SJCRH30 (cell line): ENCODE measurements at regions not wholly inside any gene's neighbourhood (a gene's known extent, or its start where the extent isn't known, plus 50 kb on each side); places are given as distances from the start of the nearest gene placed in this dataset.
A peak's percentile ranks its signal among the peaks of the same experiment; 100 is the strongest.

Experiments used
- DNase-seq, 2 experiments: peaks; one replicate each; pipeline ENCODE4 v3.0.0-alpha.2; 2015 to 2020
- H3K27ac ChIP-seq: fragments of 250-450 bp; sonication (Bioruptor Pico); 2 replicates; pipeline ENCODE4 v1.5.1; 2020; ENCODE audit warnings: mild to moderate bottlenecking, moderate library complexity
- H3K27me3 ChIP-seq: fragments of 250-450 bp; sonication (Bioruptor Pico); 2 replicates; pipeline ENCODE4 v1.5.1; 2020; ENCODE audit warnings: mild to moderate bottlenecking, moderate library complexity
- H3K36me3 ChIP-seq: fragments of 250-450 bp; sonication (Bioruptor Pico); 2 replicates; pipeline ENCODE4 v1.5.1; 2020; ENCODE audit warnings: mild to moderate bottlenecking, moderate library complexity
- H3K4me1 ChIP-seq: fragments of 250-450 bp; sonication (Bioruptor Pico); 2 replicates; pipeline ENCODE4 v1.5.1; 2020; ENCODE audit warnings: mild to moderate bottlenecking, moderate library complexity
- H3K4me3 ChIP-seq: fragments of 250-450 bp; sonication (Bioruptor Pico); 2 replicates; pipeline ENCODE4 v1.5.1; 2020; ENCODE audit warnings: mild to moderate bottlenecking, moderate library complexity
- H3K9me3 ChIP-seq: fragments of 250-450 bp; sonication (Bioruptor Pico); replicated peaks from 2 replicates; pipeline ENCODE4 v1.5.1; 2020; ENCODE audit warnings: mild to moderate bottlenecking, moderate library complexity

DNA sequence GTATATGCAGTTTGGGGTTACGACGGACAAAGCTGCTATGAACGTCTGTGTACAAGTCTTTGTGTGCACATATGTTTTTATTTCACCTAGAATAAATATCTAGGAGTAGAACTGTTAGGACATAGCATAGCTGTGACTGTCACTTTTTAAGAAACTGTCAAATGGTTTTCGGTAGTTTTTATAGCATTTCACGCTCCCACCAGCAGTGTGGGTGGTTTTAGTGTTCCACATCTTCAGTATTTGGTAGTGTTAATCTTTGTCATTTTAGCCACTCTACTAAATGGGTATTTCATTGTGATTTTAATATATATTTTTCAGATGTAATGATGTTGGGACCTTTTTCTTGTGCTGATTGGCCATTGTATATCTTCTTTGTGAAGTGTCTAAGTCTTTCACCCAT is 109.1 kb upstream of the BCAT1 start:
- no peaks in the 10 kb centered on the region for H3K9me3 ChIP-seq

DNA sequence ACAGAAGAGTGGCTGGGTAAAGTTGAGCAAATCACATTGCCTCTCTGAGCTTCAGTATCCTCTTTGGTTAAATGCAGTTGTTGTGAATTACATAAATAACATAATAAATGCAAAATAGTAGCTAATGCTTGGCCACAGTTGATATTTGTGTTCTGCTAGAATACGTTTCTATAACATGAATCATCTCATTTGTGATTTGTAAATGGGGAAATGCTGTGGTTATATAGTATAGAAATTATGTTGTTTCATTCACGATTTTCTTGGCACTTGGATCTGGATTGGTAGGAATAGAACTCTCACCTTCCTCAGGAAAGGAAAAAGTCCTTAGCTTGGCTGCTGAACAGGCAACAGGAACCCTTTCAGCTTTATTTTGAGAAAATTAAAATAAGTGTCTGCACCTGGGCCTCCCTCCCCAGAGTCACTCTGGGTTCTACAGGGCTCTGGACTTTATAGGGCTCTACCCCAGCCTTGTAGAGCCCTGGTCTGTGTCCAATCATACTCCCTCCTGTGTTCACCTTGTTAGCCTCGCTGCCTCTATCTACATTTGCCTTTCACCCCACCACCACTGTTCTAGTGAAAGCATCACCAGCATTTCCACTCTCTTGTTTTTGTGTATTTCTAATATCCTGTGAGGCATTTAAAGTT is 107.7 kb upstream of the BCAT1 start:
- Histone ChIP-seq H3K4me3 (no peak overlapping the region), H3K27me3 (no peaks in the 10 kb centered on the region), H3K9me3 (no peaks in the 10 kb centered on the region), H3K4me1 (no peaks in the 10 kb centered on the region), H3K36me3 (no peaks in the 10 kb centered on the region), H3K27ac (no peak overlapping the region)
- no peak for DNase-seq

More for the DNA sequence above, 109.1 kb upstream of the BCAT1 start:
- Histone ChIP-seq H3K4me1 (no peaks in the 10 kb centered on the region), H3K4me3 (no peak overlapping the region), H3K27me3 (no peaks in the 10 kb centered on the region), H3K36me3 (no peaks in the 10 kb centered on the region), H3K27ac (no peak overlapping the region)
- DNase-seq, result no peak

DNA sequence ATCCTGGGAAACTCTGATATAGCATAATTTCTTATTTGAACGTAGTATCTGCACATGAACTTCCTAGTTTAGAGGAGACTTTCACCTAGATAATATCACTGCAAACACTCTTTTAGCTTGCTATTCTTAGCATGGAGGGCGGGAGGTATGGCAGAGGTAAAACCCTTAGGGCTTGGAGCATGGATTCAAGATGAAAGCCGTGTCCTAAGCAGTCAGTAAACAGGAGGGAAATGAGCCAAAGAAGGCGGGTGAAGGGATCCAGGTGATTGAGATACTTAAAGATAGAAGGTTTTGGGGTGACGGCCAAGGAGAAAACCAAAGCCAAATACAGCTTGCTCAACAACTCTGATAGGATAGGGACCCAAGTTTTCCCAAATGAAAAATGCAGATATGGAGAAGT is 107.1 kb upstream of the BCAT1 start:
- no peaks in the 10 kb centered on the region for H3K36me3 ChIP-seq
- H3K27me3 ChIP-seq, result no peaks in the 10 kb centered on the region
- DNase-seq, result no peak
- H3K4me3 ChIP-seq, result no peak overlapping the region
- H3K27ac ChIP-seq, result no peak overlapping the region
- no peaks in the 10 kb centered on the region for H3K9me3 ChIP-seq
- no peaks in the 10 kb centered on the region for H3K4me1 ChIP-seq

DNA sequence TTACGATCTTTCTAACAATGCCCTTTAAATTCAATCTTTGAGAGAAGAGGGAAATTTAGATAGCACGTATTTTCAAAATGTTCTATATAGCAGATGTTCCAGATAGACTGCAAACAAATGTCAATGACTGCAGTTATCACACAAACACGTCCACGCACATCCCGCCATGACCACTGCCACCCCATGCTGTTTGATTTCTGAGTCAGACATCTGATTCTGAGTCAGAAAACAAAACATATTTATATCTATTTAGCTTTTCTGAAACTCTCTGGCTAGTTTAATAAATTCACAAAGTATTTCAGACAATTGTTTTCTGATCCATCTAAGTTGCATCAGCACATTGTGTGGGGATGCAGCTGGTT is 105.9 kb upstream of the BCAT1 start:
- Histone ChIP-seq H3K9me3 (no peaks in the 10 kb centered on the region), H3K4me1 (no peaks in the 10 kb centered on the region), H3K27me3 (no peaks in the 10 kb centered on the region), H3K27ac (no peak overlapping the region), H3K4me3 (no peak overlapping the region), H3K36me3 (no peaks in the 10 kb centered on the region)
- DNase-seq, result no peak

DNA sequence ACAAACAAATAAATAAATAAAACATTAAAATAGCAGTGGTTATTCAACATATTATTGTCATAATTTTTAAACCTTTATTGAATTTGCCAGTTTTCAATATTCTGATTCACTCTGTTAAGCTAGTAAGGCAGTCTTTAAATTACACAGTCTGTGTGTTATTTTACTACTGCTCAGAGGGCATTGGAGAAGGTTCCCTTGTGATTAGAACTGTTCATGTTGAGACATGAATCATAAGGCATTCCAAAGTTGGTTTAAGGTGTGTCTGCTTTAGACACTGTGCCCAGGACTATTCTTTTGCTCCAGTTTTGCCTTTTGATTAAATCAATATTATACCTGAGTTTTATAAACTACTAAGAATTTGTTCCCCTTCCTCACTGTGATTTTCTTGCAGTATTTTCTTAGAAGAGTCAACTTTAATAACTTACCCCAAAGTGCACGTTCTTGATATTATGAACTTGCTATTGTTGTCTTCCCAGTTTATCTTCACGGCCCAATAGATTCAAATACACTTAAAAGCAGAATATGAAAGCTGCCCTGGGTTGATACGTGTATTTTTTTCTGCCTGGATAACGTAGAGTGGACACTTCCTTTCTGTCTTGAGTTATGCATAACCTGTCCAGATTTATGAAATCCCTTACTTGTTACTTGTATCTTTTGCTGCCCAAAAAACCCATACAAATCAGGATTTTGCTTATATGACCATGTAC is 105.3 kb upstream of the BCAT1 start:
- no peak overlapping the region for H3K4me3 ChIP-seq
- H3K9me3 ChIP-seq, result no peaks in the 10 kb centered on the region
- H3K27ac ChIP-seq, result no peak overlapping the region
- DNase-seq, result no peak
- H3K27me3 ChIP-seq, result no peaks in the 10 kb centered on the region
- H3K4me1 ChIP-seq, result no peaks in the 10 kb centered on the region
- H3K36me3 ChIP-seq, result no peaks in the 10 kb centered on the region

DNA sequence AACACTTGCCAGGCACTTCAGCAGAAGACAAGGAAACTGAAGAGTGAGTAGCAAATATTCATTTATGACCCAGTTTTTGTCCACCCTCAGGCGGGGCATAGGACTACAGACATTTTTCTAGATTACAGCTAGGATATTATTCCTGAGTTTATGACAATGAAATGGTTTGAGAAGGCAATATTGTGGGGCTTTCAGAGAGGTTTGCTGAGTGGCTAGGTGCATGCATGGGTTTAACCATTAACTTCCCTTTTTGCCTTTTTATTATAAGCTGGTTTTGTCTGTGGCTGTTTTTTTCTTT is 104.0 kb upstream of the BCAT1 start:
- Histone ChIP-seq H3K36me3 (no peaks in the 10 kb centered on the region), H3K9me3 (no peaks in the 10 kb centered on the region), H3K4me3 (no peak overlapping the region), H3K27ac (no peak overlapping the region), H3K27me3 (no peaks in the 10 kb centered on the region), H3K4me1 (no peaks in the 10 kb centered on the region)
- DNase-seq, result no peak

DNA sequence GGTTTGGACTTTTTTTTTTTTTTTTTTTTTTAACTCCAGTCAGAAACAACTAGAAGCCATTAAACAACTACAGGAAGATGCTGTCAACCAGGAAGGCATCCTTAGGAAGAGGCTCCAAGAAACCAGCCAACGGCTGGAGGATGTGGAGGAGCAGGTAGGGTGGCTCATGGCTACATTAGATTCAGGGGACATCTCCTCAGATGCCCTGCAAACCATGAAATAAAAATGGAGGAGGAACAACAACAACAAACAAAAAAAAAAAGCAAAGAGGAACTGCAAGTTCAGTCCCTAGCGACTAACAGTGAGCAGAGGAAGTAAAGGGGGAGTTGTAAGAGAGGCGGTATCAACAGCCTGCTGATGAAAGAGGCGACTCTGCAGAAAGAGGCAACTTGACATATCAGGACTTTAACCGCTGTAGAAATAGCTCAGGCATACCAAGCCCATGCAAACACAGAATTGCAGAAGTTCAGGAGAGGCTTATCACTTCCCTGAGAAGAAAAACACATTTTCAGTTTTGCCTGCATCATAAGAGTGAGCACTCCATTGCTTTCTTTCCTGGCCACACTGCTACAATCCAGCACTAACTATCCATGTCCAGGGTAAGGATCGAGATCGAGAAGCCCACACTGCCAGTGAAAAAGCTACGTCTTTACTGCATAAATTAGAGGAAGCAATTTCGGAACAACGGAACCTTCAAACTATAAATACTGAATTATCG is 103.5 kb upstream of the BCAT1 start:
- DNase-seq, result no peak
- no peaks in the 10 kb centered on the region for H3K9me3 ChIP-seq
- H3K36me3 ChIP-seq, result no peaks in the 10 kb centered on the region
- H3K4me3 ChIP-seq, result no peak overlapping the region
- H3K27ac ChIP-seq, result no peak overlapping the region
- no peaks in the 10 kb centered on the region for H3K27me3 ChIP-seq
- H3K4me1 ChIP-seq, result no peaks in the 10 kb centered on the region

DNA sequence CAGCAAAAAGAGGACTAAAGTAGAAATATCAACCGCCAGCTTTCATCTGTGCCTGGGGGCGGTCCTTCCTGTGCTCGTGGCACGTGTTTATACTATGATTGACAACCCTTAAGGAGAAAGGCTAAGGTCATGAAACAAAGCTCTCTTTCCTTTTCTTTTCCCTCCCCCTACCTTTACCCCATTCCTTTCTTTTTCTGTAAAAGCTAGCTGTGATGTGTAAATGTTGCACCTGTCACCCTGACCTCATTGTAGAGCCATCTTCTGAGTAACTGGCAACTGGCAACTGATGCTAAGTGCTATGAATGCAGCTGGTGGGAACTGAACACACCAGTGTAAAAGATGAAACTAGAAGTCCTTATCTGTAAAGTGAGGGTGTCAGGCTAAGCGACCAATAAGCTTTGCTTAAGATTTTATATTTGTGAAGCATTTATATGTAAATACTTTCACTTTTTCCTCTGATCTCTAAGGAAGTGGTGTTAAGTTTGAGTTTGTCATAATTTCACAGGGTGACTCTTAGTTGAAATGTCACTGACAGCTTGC is 102.8 kb upstream of the BCAT1 start:
- no peaks in the 10 kb centered on the region for H3K27me3 ChIP-seq
- H3K36me3 ChIP-seq, result no peaks in the 10 kb centered on the region
- no peak overlapping the region for H3K27ac ChIP-seq
- DNase-seq, result peak in 1 of 2 experiments; percentile 9
- no peak overlapping the region for H3K4me3 ChIP-seq
- no peaks in the 10 kb centered on the region for H3K4me1 ChIP-seq
- no peaks in the 10 kb centered on the region for H3K9me3 ChIP-seq

DNA sequence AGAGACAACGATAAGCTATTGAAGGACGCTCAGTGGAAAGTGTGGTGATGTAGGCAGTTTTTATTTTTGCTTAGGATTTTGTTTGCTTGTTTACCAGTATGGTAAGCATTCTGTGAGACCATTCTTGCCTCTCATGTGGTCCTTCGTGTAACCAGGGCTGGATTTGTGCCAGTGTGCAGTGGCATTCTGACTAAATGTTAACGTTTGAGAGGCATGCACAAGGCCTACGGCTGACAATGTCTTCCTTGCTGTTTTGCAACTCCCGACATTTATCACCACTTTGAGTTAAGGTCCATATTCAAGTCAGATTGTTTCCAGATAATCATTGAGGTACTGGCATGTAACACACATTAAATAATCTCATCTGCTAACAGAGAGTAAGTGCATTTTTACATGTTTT is 102.3 kb upstream of the BCAT1 start:
- Histone ChIP-seq H3K27me3 (no peaks in the 10 kb centered on the region), H3K36me3 (no peaks in the 10 kb centered on the region), H3K27ac (no peak overlapping the region), H3K9me3 (no peaks in the 10 kb centered on the region), H3K4me3 (no peak overlapping the region), H3K4me1 (no peaks in the 10 kb centered on the region)
- DNase-seq, result no peak

DNA sequence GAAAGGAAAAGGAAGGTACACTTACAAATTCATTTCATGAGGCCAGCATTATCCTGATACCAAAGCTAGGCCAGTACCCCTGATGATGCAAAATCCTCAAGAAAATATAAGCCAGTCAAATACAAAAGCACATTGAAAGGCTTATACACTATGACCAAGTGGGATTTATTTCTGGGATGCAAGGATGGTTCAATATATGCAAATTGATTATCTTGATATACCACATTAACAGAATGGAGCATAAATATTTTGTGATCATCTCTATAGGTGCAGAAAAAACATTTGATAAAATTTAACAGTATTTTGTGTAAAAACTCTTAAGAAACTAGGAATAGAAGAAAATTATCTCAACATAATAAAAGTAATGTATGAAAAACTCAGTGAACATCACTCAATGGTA is 97.0 kb upstream of the BCAT1 start:
- Histone ChIP-seq H3K4me3 (no peak overlapping the region), H3K36me3 (no peaks in the 10 kb centered on the region), H3K4me1 (no peaks in the 10 kb centered on the region), H3K27me3 (no peaks in the 10 kb centered on the region), H3K9me3 (no peaks in the 10 kb centered on the region), H3K27ac (no peak overlapping the region)
- no peak for DNase-seq

DNA sequence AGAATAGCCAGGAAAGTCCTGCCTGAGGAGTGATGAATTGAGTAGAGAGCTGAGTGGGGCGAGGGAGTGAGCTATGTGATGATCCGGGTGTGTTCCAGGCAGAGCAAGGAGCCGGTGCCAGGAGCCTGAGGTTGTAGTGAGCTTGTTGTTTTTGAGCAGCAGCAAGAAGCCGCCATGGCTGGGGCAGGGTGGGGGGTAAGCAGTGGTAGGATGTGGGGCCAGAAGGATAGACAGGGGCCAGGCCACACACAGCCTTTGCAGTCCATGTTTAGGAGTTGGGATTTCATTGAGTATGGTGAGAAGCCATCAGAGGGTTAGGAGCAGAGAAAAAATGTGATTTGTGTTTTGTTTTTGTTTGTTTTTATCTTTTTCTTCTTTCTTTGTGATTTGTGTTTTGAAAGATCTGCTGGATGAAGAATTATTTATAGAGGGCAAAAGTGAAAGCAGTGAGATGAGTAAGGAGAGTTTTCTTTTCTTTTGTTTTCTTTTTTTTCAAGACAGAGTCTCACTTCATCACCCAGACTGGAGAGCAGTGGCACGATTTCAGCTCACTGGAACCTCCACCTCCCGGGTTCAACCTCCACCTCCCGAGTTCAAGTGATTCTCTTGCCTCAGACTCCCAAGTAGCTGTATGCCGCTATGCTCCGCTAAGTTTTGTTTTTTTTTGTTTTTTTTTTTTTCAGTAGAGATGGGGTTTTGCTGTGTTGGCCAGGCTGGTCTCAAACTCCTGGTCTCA is 92.3 kb upstream of the BCAT1 start:
- no peaks in the 10 kb centered on the region for H3K9me3 ChIP-seq
- H3K27ac ChIP-seq, result no peak overlapping the region
- H3K27me3 ChIP-seq, result no peaks in the 10 kb centered on the region
- H3K4me3 ChIP-seq, result no peak overlapping the region
- H3K4me1 ChIP-seq, result no peaks in the 10 kb centered on the region
- no peaks in the 10 kb centered on the region for H3K36me3 ChIP-seq
- no peak for DNase-seq

DNA sequence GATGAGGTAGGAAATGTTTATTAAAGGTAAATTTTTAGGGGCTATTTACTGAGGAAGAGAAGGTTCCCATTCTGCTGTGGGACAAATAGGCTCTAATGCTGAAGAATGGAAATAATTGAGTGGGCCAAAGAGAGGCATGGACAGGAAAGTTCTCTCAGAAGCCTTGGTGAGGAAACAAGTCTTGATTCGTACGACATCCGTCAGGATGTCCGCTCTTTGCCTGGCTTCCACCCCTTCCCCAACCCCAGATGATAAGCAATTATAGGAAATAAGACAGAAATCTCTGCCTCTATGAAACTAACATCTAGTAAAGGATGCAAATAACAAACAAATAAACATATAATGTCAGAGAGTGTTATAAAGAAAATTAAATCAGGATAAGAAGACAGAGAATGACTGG is 91.7 kb upstream of the BCAT1 start:
- no peak overlapping the region for H3K27ac ChIP-seq
- H3K27me3 ChIP-seq, result no peaks in the 10 kb centered on the region
- no peak overlapping the region for H3K4me3 ChIP-seq
- no peak for DNase-seq
- H3K36me3 ChIP-seq, result no peaks in the 10 kb centered on the region
- H3K9me3 ChIP-seq, result no peaks in the 10 kb centered on the region
- no peaks in the 10 kb centered on the region for H3K4me1 ChIP-seq

DNA sequence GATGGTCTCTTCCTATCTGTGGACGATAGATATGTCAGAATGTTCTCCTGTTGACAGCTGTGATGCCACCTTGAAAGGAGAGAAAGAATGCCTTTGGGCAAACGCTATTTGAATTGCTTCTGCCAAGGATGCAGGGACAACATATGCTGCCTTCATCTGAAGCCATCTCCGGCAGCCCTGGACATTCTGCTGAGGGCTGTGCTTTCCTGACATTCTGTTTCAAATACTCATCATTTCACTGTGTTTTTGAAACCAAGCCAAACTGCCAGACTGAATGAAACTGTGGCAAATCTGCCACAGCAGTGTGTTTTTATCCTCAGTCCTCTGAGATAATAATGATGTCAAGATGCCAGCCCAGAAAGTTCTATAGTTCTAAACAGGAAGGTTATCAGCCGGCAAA is 85.8 kb upstream of the BCAT1 start:
- H3K4me1 ChIP-seq, result no peaks in the 10 kb centered on the region
- H3K27me3 ChIP-seq, result no peaks in the 10 kb centered on the region
- no peaks in the 10 kb centered on the region for H3K9me3 ChIP-seq
- H3K36me3 ChIP-seq, result no peaks in the 10 kb centered on the region
- no peak overlapping the region for H3K4me3 ChIP-seq
- no peak for DNase-seq
- H3K27ac ChIP-seq, result no peak overlapping the region

DNA sequence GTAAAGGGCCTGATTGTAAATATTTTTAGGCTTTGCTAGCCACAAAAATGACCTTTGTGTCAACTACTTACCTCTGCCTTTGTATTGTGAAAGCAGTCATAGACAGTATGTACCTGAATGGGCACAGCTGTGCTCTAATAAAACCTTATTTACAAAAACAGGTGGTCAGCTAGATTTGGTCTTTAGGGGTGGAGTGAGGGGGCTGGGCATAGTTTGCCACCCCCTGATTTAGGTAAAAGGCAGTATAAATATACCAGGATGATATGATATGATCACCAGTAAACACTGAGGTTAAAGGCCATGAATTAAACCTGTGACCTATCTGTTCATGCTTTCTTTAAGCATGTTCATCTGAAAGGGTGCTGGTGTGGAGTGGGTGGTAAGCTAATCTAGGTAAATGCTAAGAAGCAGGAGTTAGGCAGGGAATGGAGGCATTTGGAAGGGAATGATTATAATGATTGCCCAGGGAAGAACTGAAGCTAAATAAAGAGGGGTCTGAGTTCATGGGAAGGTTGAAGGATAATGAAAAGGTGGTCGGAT is 77.1 kb upstream of the BCAT1 start:
- H3K4me3 ChIP-seq, result no peak overlapping the region
- no peaks in the 10 kb centered on the region for H3K36me3 ChIP-seq
- H3K4me1 ChIP-seq, result no peaks in the 10 kb centered on the region
- no peak for DNase-seq
- H3K9me3 ChIP-seq, result no peaks in the 10 kb centered on the region
- no peak overlapping the region for H3K27ac ChIP-seq
- 0 out of 2 replicates have a peak, but pooled peaks cover 2% of the 10 kb centered on the region for H3K27me3 ChIP-seq

DNA sequence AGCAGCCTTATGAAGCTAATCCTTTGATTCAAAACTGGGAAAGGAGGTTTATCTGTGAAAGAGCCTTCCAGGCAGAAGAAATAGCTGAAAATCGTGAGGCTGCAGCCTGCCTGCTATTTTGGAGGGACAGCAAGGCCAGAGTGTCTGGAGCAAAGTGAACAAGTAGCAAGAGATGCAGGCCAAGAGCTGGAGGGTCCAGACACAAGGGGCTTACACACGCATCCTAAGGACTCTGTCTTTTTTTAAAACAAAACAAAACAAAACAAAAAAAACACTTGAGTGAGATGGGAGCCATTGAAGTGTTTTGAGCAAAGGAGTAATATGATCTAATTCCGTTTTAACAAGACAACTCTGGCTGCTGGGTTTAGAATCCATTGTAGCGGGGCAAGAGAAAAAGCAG is 76.4 kb upstream of the BCAT1 start:
- H3K9me3 ChIP-seq, result no peaks in the 10 kb centered on the region
- H3K36me3 ChIP-seq, result no peaks in the 10 kb centered on the region
- no peak overlapping the region for H3K4me3 ChIP-seq
- no peaks in the 10 kb centered on the region for H3K4me1 ChIP-seq
- DNase-seq, result no peak
- 0 out of 2 replicates have a peak, but pooled peaks cover 2% of the 10 kb centered on the region for H3K27me3 ChIP-seq
- H3K27ac ChIP-seq, result no peak overlapping the region
